AG09309 (cell line): ENCODE measurements at regions not wholly inside any gene's neighbourhood (a gene's known extent, or its start where the extent isn't known, plus 50 kb on each side); places are given as distances from the start of the nearest gene placed in this dataset.

Source experiments
- DNase-seq: peaks from one replicate; pipeline ENCODE4 v3.0.0-alpha.2; 2010; ENCODE audit warnings: low read depth
- H3K4me3 ChIP-seq: 2 replicates; pipeline ENCODE4 v1.5.1; 2011; ENCODE audit warnings: mild to moderate bottlenecking, low read depth, low read length, moderate library complexity; ENCODE audit not compliant: control insufficient read depth
- CTCF ChIP-seq: IDR thresholded peaks from 2 replicates; pipeline ENCODE4 v1.5.1; 2011; ENCODE audit warnings: mild to moderate bottlenecking, low read depth, low read length, inconsistent platforms; ENCODE audit not compliant: insufficient read depth, control insufficient read depth; ENCODE audit errors: missing control alignments

DNA sequence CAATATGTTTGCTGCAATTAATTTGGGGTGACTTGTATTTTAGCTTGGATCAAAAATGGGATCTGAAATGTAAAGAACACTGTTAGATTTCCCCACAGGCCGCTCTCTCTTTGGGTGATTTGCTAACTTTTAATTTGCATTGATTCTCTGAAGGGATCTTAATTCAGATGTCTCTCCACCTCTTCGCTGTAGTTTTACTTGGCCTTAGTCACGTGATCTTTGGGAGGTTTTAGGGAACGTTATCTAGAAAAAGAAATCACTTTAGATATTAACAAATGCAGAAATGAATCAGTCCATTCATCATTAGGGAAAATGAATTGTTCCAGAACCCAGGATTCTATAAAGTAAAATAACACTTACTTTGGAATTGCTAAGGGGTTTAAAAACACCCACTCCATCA, 390.2 kb downstream of the THBS2 start:
- no peak overlapping the region for H3K4me3 ChIP-seq
- TF ChIP-seq CTCF, result no peak
- no peak for DNase-seq

- TF ChIP-seq CTCF, result no peak
- DNase-seq, result no peak
These were observed 391.2 kb downstream of the THBS2 start for GRCh38 chr6:168862346-168862980.

DNA sequence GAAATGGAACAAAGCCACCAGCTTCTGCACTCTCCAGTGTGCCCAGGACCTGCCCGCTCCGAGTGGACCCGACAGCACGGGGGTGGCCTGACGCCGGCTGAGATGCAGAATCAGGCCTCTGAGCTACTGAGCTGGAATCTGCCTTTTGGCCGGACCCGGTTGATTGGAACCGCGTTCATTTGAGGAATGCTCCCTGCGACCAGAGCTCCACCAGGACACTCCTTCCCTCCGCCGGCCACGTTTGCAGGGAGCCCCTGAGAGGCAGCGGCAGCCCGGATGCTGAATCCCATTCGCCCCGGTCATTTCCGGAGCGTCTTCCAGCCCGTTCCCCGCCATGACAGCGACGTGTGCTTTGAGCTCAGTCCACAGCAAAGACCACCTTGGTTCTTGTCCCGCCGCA, 392.7 kb downstream of the THBS2 start:
- no peak for TF ChIP-seq CTCF
- DNase-seq, result no peak

More at GRCh38 chr6:168862346-168862980, 391.2 kb downstream of the THBS2 start:
- no peak overlapping the region for H3K4me3 ChIP-seq

DNA sequence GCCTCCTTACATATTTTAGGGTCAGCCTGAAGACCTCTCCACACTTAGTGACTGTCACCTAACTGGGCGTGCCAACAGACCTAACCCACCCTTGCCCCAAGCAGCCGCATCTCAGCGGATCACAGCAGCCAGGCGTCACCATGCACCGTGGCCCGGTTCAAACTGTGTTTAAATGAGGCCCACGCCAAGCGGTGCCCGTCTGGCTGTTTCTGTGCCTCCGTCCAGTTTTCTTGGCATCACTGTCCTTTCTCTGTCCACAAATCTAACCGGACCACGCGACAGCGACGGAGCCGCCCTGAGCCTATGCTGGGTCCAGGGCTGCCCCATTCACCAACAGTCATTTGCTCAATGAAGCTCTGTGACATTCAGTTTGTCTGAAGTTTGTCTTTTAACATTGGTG, 393.3 kb downstream of the THBS2 start:
- H3K4me3 ChIP-seq, result no peak overlapping the region
- no peak for DNase-seq
- TF ChIP-seq CTCF, result no peak

More for the DNA sequence above, 392.7 kb downstream of the THBS2 start:
- H3K4me3 ChIP-seq, result no peak overlapping the region

GRCh38 chr6:168858926-168859325, 394.7 kb downstream of the THBS2 start:
- no peak overlapping the region for H3K4me3 ChIP-seq
- DNase-seq, result no peak
- no peak for TF ChIP-seq CTCF

DNA sequence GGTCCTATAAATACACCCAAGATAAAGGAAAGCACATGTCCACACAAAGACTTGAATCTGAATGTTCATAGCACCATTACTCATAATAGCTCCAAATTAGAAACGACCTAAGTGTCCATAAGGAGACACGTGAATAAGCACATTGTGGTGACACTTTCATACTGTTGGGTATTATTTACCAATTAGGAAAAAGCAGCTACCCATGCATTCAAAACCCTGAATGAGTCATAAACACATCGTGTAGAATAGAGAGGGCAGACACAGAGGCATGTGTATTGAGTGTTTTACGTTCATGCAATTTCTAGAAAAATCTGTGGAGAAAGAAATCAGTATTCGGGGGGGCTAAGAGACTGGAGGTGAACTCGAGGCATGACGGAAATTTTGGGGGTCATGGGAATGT, 396.7 kb downstream of the THBS2 start:
- no peak overlapping the region for H3K4me3 ChIP-seq
- no peak for TF ChIP-seq CTCF
- DNase-seq, result no peak
